Transverse colon (tissue), 4 donors: ENCODE measurements at regions not wholly inside any gene's neighbourhood (a gene's known extent, or its start where the extent isn't known, plus 50 kb on each side); places are given as distances from the start of the nearest gene placed in this dataset.

Experiments used
- DNase-seq: peaks from one replicate; pipeline ENCODE4 v3.0.0-alpha.2; 2019
- H3K27ac ChIP-seq, 4 donors: fragments of 200-600 bp; sonication (generic); 2 replicates each; pipeline ENCODE4 v1.5.1; 2016 to 2018; ENCODE audit warnings: inconsistent platforms in 4 of 4
- H3K27me3 ChIP-seq: fragments of 200-600 bp; sonication (generic); 2 replicates; pipeline ENCODE4 v1.5.1; 2017; ENCODE audit warnings: inconsistent platforms
- H3K36me3 ChIP-seq, 4 donors: fragments of 200-600 bp; sonication (generic); 2 replicates each; pipeline ENCODE4 v1.5.1; 2017 to 2019; ENCODE audit warnings: inconsistent platforms in 4 of 4
- H3K4me1 ChIP-seq, 4 donors: fragments of 200-600 bp; sonication (generic); 2 replicates each; pipeline ENCODE4 v1.5.1; 2017 to 2020; ENCODE audit warnings: inconsistent platforms in 4 of 4
- H3K4me3 ChIP-seq, 4 donors: fragments of 200-600 bp; sonication (generic); 1 replicate in 1 of 4; 2 replicates in 3 of 4; pipeline versions ENCODE4 v1.5.1 to v1.6.1; 2017 to 2019; ENCODE audit warnings: inconsistent platforms in 4 of 4
- H3K9me3 ChIP-seq, 2 donors: fragments of 200-600 bp; sonication (generic); 2 replicates each; pipeline ENCODE4 v1.5.1; 2017 to 2019; ENCODE audit warnings: inconsistent platforms in 2 of 2
- CTCF ChIP-seq, 5 experiments: fragments of 200-600 bp in 3 of 5; fragments of 450-650 bp in 2 of 5; sonication (generic) in 3 of 5; IDR thresholded peaks; 1 replicate in 2 of 5; 2 replicates in 3 of 5; pipeline ENCODE4 v1.5.1; 2016 to 2017; ENCODE audit warnings: antibody characterized with exemption in 5 of 5, inconsistent platforms in 3 of 5, mild to moderate bottlenecking in 2 of 5, moderate library complexity in 1 of 5
- EP300 ChIP-seq: sonication (generic); formaldehyde crosslinking; IDR thresholded peaks from one replicate; pipeline ENCODE4 v1.6.1; 2017; ENCODE audit warnings: antibody characterized with exemption, low read depth
- POLR2A ChIP-seq: fragments of 450-650 bp; IDR thresholded peaks from one replicate; pipeline ENCODE4 v1.6.1; 2016; ENCODE audit warnings: antibody characterized with exemption, mild to moderate bottlenecking, moderate library complexity
- POLR2AphosphoS5 ChIP-seq, 3 donors: sonication (generic); formaldehyde crosslinking; IDR thresholded peaks; one replicate each; pipeline ENCODE4 v1.6.1; 2016; ENCODE audit warnings: antibody characterized with exemption in 3 of 3
- WGBS, 2 donors: methylation state at CpG; one replicate each; pipeline ENCODE4 v1.1.5; 2018; ENCODE audit warnings: low coverage in 1 of 2; 5-methylcytosine and 5-hydroxymethylcytosine counted together
- in situ Hi-C, 4 donors: fragments of 200-750 bp; cut with MboI; loops; one replicate each; pipeline versions ENCODE4 v1.15.0 to v1.15.1; 2017; ENCODE audit warnings: low sequenced_read_pairs in 3 of 4, low pct_ligation_motif_present in 1 of 4, low pct_unique_long_range_greater_than_20kb in 1 of 4
- intact Hi-C: fragments of 100-400 bp; cut with DNase I; formaldehyde crosslinking; loops from one replicate; pipeline ENCODE4 v1.15.1; 2023; ENCODE audit warnings: low total_unique reads

- H3K27ac ChIP-seq = no peak overlapping the region
- H3K4me1 ChIP-seq = peaks cover 0 to 5% (median 0%) of the 10 kb centered on the region in 4 donors
- no peaks in the 10 kb centered on the region for H3K36me3 ChIP-seq
- DNase-seq = peak; percentile 37
- WGBS, 2 donors = 50 to 54% methylated on average over 4 to 15 of the region's 15 CpGs
- H3K27me3 ChIP-seq = no peaks in the 10 kb centered on the region
- TF ChIP-seq POLR2A (no peak), CTCF (IDR thresholded peaks at IDR 0.05) (no peak), POLR2AphosphoS5 (IDR thresholded peaks at IDR 0.05) (no peak), EP300 (no peak)
- no peak overlapping the region for H3K4me3 ChIP-seq
- intact Hi-C loops (no loop called here), in situ Hi-C loops (no loop called here)
- no peaks in the 10 kb centered on the region for H3K9me3 ChIP-seq
Observed at GRCh38 chr2:136246086-136246669, 128.2 kb upstream of the CXCR4 start.

- TF ChIP-seq EP300 (no peak), POLR2AphosphoS5 (IDR thresholded peaks at IDR 0.05) (no peak), CTCF (IDR thresholded peaks at IDR 0.05) (no peak), POLR2A (no peak)
- in situ Hi-C loops (no loop called here), intact Hi-C loops (no loop called here)
- H3K36me3 ChIP-seq = no peaks in the 10 kb centered on the region
- no peak for DNase-seq
- no peaks in the 10 kb centered on the region for H3K27me3 ChIP-seq
- 92 to 93% methylated on average over 5 to 8 of the region's 8 CpGs for WGBS, 2 donors
- no peak overlapping the region for H3K4me3 ChIP-seq
- no peak overlapping the region for H3K27ac ChIP-seq
- peaks cover 0 to 5% (median 0%) of the 10 kb centered on the region in 4 donors for H3K4me1 ChIP-seq
- H3K9me3 ChIP-seq = no peaks in the 10 kb centered on the region
Observed at GRCh38 chr2:136245211-136245610, 127.3 kb upstream of the CXCR4 start.

GRCh38 chr2:136244536-136244885 lies 126.6 kb upstream of the CXCR4 start:
- Histone ChIP-seq H3K4me1 (peaks cover 0 to 12% (median 0%) of the 10 kb centered on the region in 4 donors), H3K27ac (no peak overlapping the region), H3K36me3 (no peaks in the 10 kb centered on the region), H3K9me3 (no peaks in the 10 kb centered on the region), H3K4me3 (no peak overlapping the region), H3K27me3 (no peaks in the 10 kb centered on the region)
- no peak for DNase-seq
- WGBS, 2 donors = 90% methylated on average over 2 of the region's 2 CpGs
- TF ChIP-seq POLR2A (no peak), POLR2AphosphoS5 (IDR thresholded peaks at IDR 0.05) (no peak), CTCF (IDR thresholded peaks at IDR 0.05) (no peak), EP300 (no peak)
- intact Hi-C loops (no loop called here), in situ Hi-C loops (no loop called here)

- H3K27ac ChIP-seq = no peak overlapping the region
- 70 to 78% methylated on average over 3 to 16 of the region's 16 CpGs for WGBS, 2 donors
- H3K4me3 ChIP-seq = no peak overlapping the region
- no peaks in the 10 kb centered on the region for H3K27me3 ChIP-seq
- TF ChIP-seq POLR2AphosphoS5 (IDR thresholded peaks at IDR 0.05) = no peak
- no peak for TF ChIP-seq POLR2A
- TF ChIP-seq CTCF (IDR thresholded peaks at IDR 0.05) = no peak
- no peak for TF ChIP-seq EP300
- peaks cover 0 to 18% (median 0%) of the 10 kb centered on the region in 4 donors for H3K4me1 ChIP-seq
- intact Hi-C loops = no loop called here
- in situ Hi-C loops = no loop called here
- no peaks in the 10 kb centered on the region for H3K9me3 ChIP-seq
- H3K36me3 ChIP-seq = no peaks in the 10 kb centered on the region
- no peak for DNase-seq
Observed at GRCh38 chr2:136243638-136244535, 125.9 kb upstream of the CXCR4 start.
